NT2/D1 (cell line): ENCODE measurements at regions not wholly inside any gene's neighbourhood (a gene's known extent, or its start where the extent isn't known, plus 50 kb on each side); places are given as distances from the start of the nearest gene placed in this dataset.

Source experiments
- SUZ12 ChIP-seq: IDR thresholded peaks from 2 replicates; pipeline ENCODE4 v1.6.1; 2011; ENCODE audit not compliant: insufficient read length, insufficient read depth; ENCODE audit errors: extremely low read depth
- YY1 ChIP-seq: IDR thresholded peaks from 2 replicates; pipeline ENCODE4 v1.6.1; 2011; ENCODE audit not compliant: insufficient read length, insufficient read depth

DNA sequence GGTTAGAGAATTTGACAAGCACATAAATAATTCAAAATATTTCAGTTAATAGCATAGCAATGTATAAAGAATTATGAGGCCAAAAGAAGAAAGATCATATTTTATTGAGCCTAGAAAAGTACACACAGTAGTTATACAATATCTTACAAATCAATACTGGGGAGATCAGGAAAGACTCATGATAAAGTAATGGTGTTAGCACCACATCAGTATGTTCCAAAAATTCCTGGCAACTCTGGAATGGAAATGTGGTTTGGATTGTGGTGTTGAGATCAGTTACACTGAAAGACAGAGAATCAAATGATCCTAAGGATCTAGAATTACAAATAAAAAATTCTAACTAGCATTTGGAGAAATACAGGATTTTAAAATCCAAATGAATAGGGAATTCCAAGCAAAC, 420.5 kb upstream of the CNTNAP2 start:
- TF ChIP-seq YY1 (no peak), SUZ12 (no peak)
